ENCODE measurements at regions not wholly inside any gene's neighbourhood (a gene's known extent, or its start where the extent isn't known, plus 50 kb on each side); places are given as distances from the start of the nearest gene placed in this dataset.

DNA sequence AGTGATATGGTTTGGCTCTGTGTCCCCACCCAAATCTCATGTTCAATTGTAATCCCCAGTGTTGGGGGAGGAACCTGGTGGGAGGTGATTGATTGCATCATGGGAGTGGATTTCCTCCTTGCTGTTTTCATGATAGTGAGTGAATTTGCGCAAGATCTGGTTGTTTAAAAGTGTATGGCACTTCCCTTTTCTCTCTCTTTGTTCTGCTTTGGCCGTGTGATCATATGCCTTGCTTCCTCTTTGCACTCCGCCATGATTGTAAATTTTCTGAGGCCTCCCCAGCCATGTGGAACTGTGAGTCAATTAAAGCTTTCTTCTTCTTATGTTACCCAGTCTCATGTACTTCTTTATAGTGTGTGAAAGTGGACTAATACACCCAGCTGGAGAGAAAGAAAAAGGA, 113.0 kb upstream of the AADAT start:
- TF ChIP-seq, protein P1, sequence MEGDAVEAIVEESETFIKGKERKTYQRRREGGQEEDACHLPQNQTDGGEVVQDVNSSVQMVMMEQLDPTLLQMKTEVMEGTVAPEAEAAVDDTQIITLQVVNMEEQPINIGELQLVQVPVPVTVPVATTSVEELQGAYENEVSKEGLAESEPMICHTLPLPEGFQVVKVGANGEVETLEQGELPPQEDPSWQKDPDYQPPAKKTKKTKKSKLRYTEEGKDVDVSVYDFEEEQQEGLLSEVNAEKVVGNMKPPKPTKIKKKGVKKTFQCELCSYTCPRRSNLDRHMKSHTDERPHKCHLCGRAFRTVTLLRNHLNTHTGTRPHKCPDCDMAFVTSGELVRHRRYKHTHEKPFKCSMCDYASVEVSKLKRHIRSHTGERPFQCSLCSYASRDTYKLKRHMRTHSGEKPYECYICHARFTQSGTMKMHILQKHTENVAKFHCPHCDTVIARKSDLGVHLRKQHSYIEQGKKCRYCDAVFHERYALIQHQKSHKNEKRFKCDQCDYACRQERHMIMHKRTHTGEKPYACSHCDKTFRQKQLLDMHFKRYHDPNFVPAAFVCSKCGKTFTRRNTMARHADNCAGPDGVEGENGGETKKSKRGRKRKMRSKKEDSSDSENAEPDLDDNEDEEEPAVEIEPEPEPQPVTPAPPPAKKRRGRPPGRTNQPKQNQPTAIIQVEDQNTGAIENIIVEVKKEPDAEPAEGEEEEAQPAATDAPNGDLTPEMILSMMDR (conservative IDR thresholded peaks at IDR 0.05; ENCODE audit: low read depth in 2 of 2): no peak
- TF ChIP-seq EZH2phosphoT487 (IDR thresholded peaks at IDR 0.05; ENCODE audit: unreplicated experiment): no peak
- TF ChIP-seq EZH2 (IDR thresholded peaks at IDR 0.05; ENCODE audit: low read depth, unreplicated experiment): no peak
- no peak for TF ChIP-seq POLR2AphosphoS5 (IDR thresholded peaks at IDR 0.05; ENCODE audit: low read depth)
- no peak for TF ChIP-seq CREB1 (CRISPR knock-in tag; IDR thresholded peaks at IDR 0.05; ENCODE audit: low read depth)
- TF ChIP-seq NANOG (IDR thresholded peaks at IDR 0.05; ENCODE audit: borderline replicate concordance): no peak

All from GM23338 (cell line).